ENCODE measurements at regions not wholly inside any gene's neighbourhood (a gene's known extent, or its start where the extent isn't known, plus 50 kb on each side); places are given as distances from the start of the nearest gene placed in this dataset.

- Histone ChIP-seq H3K9me3 (ENCODE audit: control insufficient read depth in 4 of 4, low read length in 3 of 4) (no peaks in the 10 kb centered on the region), H3K27me3 (ENCODE audit: control insufficient read depth in 4 of 4, insufficient read depth in 4 of 4, low read length in 3 of 4) (no peaks in the 10 kb centered on the region), H3K36me3 (ENCODE audit: control insufficient read depth in 4 of 4, insufficient read depth in 3 of 4, low read depth in 1 of 4, low read length in 3 of 4) (no peaks in the 10 kb centered on the region), H3K9ac (ENCODE audit: low read depth in 1 of 2, low read length in 2 of 2) (no peak overlapping the region), H3K4me1 (ENCODE audit: control insufficient read depth in 4 of 4, insufficient read depth in 4 of 4, low read length in 3 of 4) (no peaks in the 10 kb centered on the region), H3K27ac (ENCODE audit: low read depth in 1 of 2, low read length in 2 of 2) (no peak overlapping the region), H3K4me3 (ENCODE audit: low read depth in 1 of 3, low read length in 3 of 3) (no peak overlapping the region)
- WGBS = 44% methylated on average over 6 of the region's 6 CpGs
- TF ChIP-seq EGR1 (IDR thresholded peaks at IDR 0.05; ENCODE audit: low read depth in 2 of 2) = no peak
- TF ChIP-seq, protein P1, sequence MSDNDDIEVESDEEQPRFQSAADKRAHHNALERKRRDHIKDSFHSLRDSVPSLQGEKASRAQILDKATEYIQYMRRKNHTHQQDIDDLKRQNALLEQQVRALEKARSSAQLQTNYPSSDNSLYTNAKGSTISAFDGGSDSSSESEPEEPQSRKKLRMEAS (IDR thresholded peaks at IDR 0.05) = no peak
- TF ChIP-seq, protein P2, sequence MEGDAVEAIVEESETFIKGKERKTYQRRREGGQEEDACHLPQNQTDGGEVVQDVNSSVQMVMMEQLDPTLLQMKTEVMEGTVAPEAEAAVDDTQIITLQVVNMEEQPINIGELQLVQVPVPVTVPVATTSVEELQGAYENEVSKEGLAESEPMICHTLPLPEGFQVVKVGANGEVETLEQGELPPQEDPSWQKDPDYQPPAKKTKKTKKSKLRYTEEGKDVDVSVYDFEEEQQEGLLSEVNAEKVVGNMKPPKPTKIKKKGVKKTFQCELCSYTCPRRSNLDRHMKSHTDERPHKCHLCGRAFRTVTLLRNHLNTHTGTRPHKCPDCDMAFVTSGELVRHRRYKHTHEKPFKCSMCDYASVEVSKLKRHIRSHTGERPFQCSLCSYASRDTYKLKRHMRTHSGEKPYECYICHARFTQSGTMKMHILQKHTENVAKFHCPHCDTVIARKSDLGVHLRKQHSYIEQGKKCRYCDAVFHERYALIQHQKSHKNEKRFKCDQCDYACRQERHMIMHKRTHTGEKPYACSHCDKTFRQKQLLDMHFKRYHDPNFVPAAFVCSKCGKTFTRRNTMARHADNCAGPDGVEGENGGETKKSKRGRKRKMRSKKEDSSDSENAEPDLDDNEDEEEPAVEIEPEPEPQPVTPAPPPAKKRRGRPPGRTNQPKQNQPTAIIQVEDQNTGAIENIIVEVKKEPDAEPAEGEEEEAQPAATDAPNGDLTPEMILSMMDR (IDR thresholded peaks at IDR 0.05; ENCODE audit: low read depth, low read length, missing input control) = no peak
- TF ChIP-seq TAF1 (conservative IDR thresholded peaks at IDR 0.05) = no peak
- TF ChIP-seq JUND (IDR thresholded peaks at IDR 0.05) = no peak
- TF ChIP-seq FOXA2 (IDR thresholded peaks at IDR 0.05) = no peak
- TF ChIP-seq ZBTB33 (IDR thresholded peaks at IDR 0.05) = no peak
- TF ChIP-seq NR2F2 (IDR thresholded peaks at IDR 0.05) = no peak
- TF ChIP-seq RXRA (IDR thresholded peaks at IDR 0.05) = no peak
- TF ChIP-seq FOXA1 (IDR thresholded peaks at IDR 0.05) = no peak
- no peak for TF ChIP-seq YY1 (IDR thresholded peaks at IDR 0.05)
- no peak for TF ChIP-seq SP1 (IDR thresholded peaks at IDR 0.05)
- TF ChIP-seq GABPA (IDR thresholded peaks at IDR 0.05 in 1 of 2, conservative IDR thresholded peaks at IDR 0.05 in 1 of 2) = no peak
- no peak for TF ChIP-seq HNF4G (IDR thresholded peaks at IDR 0.05)
- TF ChIP-seq ATF3 (IDR thresholded peaks at IDR 0.05) = no peak
- TF ChIP-seq REST (IDR thresholded peaks at IDR 0.05) = no peak
- no peak for TF ChIP-seq HNF4A (conservative IDR thresholded peaks at IDR 0.05)
- no peak for TF ChIP-seq RAD21 (IDR thresholded peaks at IDR 0.05)
- no peak for DNase-seq (ENCODE audit: low spot score)
These were observed 226.4 kb downstream of the FAM181B start for GRCh38 chr11:82507288-82507687.

Measured in liver (tissue), 8 donors.